ENCODE measurements at regions not wholly inside any gene's neighbourhood (a gene's known extent, or its start where the extent isn't known, plus 50 kb on each side); places are given as distances from the start of the nearest gene placed in this dataset.

- TF ChIP-seq CTCF (IDR thresholded peaks at IDR 0.05; ENCODE audit: control insufficient read depth, insufficient read depth, low read depth, low read length, missing control alignments) = no peak
- DNase-seq (ENCODE audit: low read depth) = no peak
- H3K4me3 ChIP-seq (ENCODE audit: control insufficient read depth, low read depth, low read length) = no peak overlapping the region
Measured at GRCh38 chr11:86891036-86891435, 64.2 kb downstream of the FZD4 start.

GRCh38 chr11:86893235-86893634 is 62.0 kb downstream of the FZD4 start:
- no peak overlapping the region for H3K4me3 ChIP-seq (ENCODE audit: control insufficient read depth, low read depth, low read length)
- DNase-seq (ENCODE audit: low read depth) = no peak
- no peak for TF ChIP-seq CTCF (IDR thresholded peaks at IDR 0.05; ENCODE audit: control insufficient read depth, insufficient read depth, low read depth, low read length, missing control alignments)

Measured in AG09309 (cell line).